Endodermal cell (in vitro differentiated cells): ENCODE measurements at regions not wholly inside any gene's neighbourhood (a gene's known extent, or its start where the extent isn't known, plus 50 kb on each side); places are given as distances from the start of the nearest gene placed in this dataset.

Source experiments
- DNase-seq: peaks from one replicate; pipeline ENCODE4 v3.0.0-alpha.2; 2017
- H3K27ac ChIP-seq: 2 replicates; pipeline ENCODE4 v1.5.1; 2013; ENCODE audit warnings: mild to moderate bottlenecking, low read depth, low read length, moderate library complexity
- H3K27me3 ChIP-seq: 2 replicates; pipeline ENCODE4 v1.6.1; 2013; ENCODE audit warnings: mild to moderate bottlenecking, low read length, moderate library complexity; ENCODE audit not compliant: insufficient read depth, control insufficient read depth, poor library complexity, severe bottlenecking
- H3K36me3 ChIP-seq: 2 replicates; pipeline ENCODE4 v1.7.0; 2013; ENCODE audit warnings: mild to moderate bottlenecking, low read length, moderate library complexity; ENCODE audit not compliant: control insufficient read depth, insufficient read depth
- H3K4me1 ChIP-seq: one replicate; pipeline ENCODE4 v1.7.0; 2013; ENCODE audit warnings: low read length; ENCODE audit not compliant: control insufficient read depth, insufficient read depth
- H3K4me3 ChIP-seq: 2 replicates; pipeline ENCODE4 v1.5.1; 2013; ENCODE audit warnings: mild to moderate bottlenecking, low read length, moderate library complexity
- H3K9ac ChIP-seq: 2 replicates; pipeline ENCODE4 v1.6.1; 2013; ENCODE audit warnings: mild to moderate bottlenecking, low read length, moderate library complexity; ENCODE audit not compliant: poor library complexity, severe bottlenecking; ENCODE audit errors: extremely low read depth
- H3K9me3 ChIP-seq: 2 replicates; pipeline ENCODE4 v1.6.1; 2013; ENCODE audit warnings: mild to moderate bottlenecking, low read length, moderate library complexity; ENCODE audit not compliant: control insufficient read depth
- H3K27ac Mint-ChIP-seq: 2 replicates; pipeline ENCODE4 v1.8.0; 2020; ENCODE audit warnings: mixed read lengths
- H3K27me3 Mint-ChIP-seq: 2 replicates; pipeline ENCODE4 v1.8.0; 2021; ENCODE audit warnings: mild to moderate bottlenecking, mixed read lengths; ENCODE audit not compliant: insufficient read depth
- H3K36me3 Mint-ChIP-seq: 2 replicates; pipeline ENCODE4 v1.8.0; 2020; ENCODE audit warnings: low read depth, mixed read lengths
- H3K4me1 Mint-ChIP-seq: 2 replicates; pipeline ENCODE4 v1.8.0; 2020; ENCODE audit warnings: mixed read lengths
- H3K4me3 Mint-ChIP-seq: 2 replicates; pipeline ENCODE4 v1.8.0; 2020; ENCODE audit warnings: mild to moderate bottlenecking, moderate library complexity, mixed read lengths
- H3K9me3 Mint-ChIP-seq: 2 replicates; pipeline ENCODE4 v1.8.0; 2020; ENCODE audit warnings: mild to moderate bottlenecking, mixed read lengths
- CTCF ChIP-seq: fragments of 200-600 bp; sonication (generic); conservative IDR thresholded peaks from 2 replicates; pipeline ENCODE4 v1.5.0; 2021; ENCODE audit warnings: antibody characterized with exemption, mild to moderate bottlenecking
- WGBS, 2 experiments: methylation state at CpG; one replicate each; pipeline versions ENCODE4 v1.1.5 to v1.1.7; 2013; ENCODE audit warnings: missing lambda C conversion rate in 2 of 2, mixed read lengths in 1 of 2; ENCODE audit not compliant: insufficient coverage in 1 of 2, insufficient read length in 1 of 2; 5-methylcytosine and 5-hydroxymethylcytosine counted together

DNA sequence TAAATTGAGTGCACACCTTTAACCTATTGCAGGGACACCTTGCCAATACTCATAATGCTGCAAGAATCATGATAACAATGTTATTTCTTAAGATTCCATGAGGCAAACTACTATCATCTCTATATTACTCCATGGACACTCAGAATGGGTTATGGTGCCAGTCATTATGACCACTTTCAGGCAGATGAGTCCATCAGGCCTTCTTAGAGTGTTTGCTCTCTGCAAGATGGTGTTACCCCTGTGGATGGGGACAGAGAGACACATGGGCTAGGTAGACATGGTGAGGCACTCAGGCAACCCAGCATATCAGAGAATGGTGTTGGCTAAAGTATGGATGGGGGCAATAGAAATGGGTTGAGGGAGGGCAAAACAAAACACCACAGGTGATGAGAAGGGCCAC lies 59.7 kb downstream of the XCL2 start:
- H3K9me3 ChIP-seq = no peaks in the 10 kb centered on the region
- no peak overlapping the region for H3K27ac ChIP-seq
- Mint-ChIP-seq H3K27ac (no peak overlapping the region), H3K4me1 (peaks cover 15% of the 10 kb centered on the region), H3K27me3 (no peaks in the 10 kb centered on the region), H3K4me3 (no peak overlapping the region), H3K36me3 (peaks cover 3% of the 10 kb centered on the region), H3K9me3 (peaks cover 4% of the 10 kb centered on the region)
- H3K36me3 ChIP-seq = no peaks in the 10 kb centered on the region
- peaks cover 11% of the 10 kb centered on the region for H3K4me1 ChIP-seq
- H3K4me3 ChIP-seq = no peak overlapping the region
- no peak overlapping the region for H3K9ac ChIP-seq
- DNase-seq = no peak
- TF ChIP-seq CTCF = no peak
- no peaks in the 10 kb centered on the region for H3K27me3 ChIP-seq

- no peak for DNase-seq
- Mint-ChIP-seq H3K4me3 (no peak overlapping the region), H3K4me1 (peaks cover 15% of the 10 kb centered on the region), H3K36me3 (peaks cover 3% of the 10 kb centered on the region), H3K27me3 (no peaks in the 10 kb centered on the region), H3K9me3 (peaks cover 4% of the 10 kb centered on the region), H3K27ac (no peak overlapping the region)
- Histone ChIP-seq H3K9me3 (no peaks in the 10 kb centered on the region), H3K9ac (no peak overlapping the region), H3K27me3 (no peaks in the 10 kb centered on the region), H3K27ac (no peak overlapping the region), H3K4me1 (peaks cover 11% of the 10 kb centered on the region), H3K36me3 (no peaks in the 10 kb centered on the region), H3K4me3 (no peak overlapping the region)
- WGBS, 2 experiments = 89 to 95% methylated on average over 1 of the region's 1 CpG
- no peak for TF ChIP-seq CTCF
Measured at GRCh38 chr1:168483539-168483938, 60.3 kb downstream of the XCL2 start.

GRCh38 chr1:168482106-168482505 lies 61.7 kb downstream of the XCL2 start:
- Histone ChIP-seq H3K27me3 (no peaks in the 10 kb centered on the region), H3K4me3 (no peak overlapping the region), H3K9ac (no peak overlapping the region), H3K36me3 (no peaks in the 10 kb centered on the region), H3K4me1 (peaks cover 11% of the 10 kb centered on the region), H3K9me3 (no peaks in the 10 kb centered on the region), H3K27ac (no peak overlapping the region)
- Mint-ChIP-seq H3K9me3 (peaks cover 4% of the 10 kb centered on the region), H3K36me3 (peaks cover 3% of the 10 kb centered on the region), H3K4me1 (peaks cover 15% of the 10 kb centered on the region), H3K27me3 (no peaks in the 10 kb centered on the region), H3K4me3 (no peak overlapping the region), H3K27ac (no peak overlapping the region)
- peak; percentile 52 for DNase-seq
- TF ChIP-seq CTCF = no peak
